ENCODE measurements at regions not wholly inside any gene's neighbourhood (a gene's known extent, or its start where the extent isn't known, plus 50 kb on each side); places are given as distances from the start of the nearest gene placed in this dataset.
"Not testable (repeated sequence)": the region's sequence is repeated elsewhere in the genome, so short reads cannot be mapped to it uniquely, and the experiment has no call there.

- in situ Hi-C loops (cut with MboI; ENCODE audit: low sequenced_read_pairs), result no loop called here
These were observed 819.8 kb upstream of the ID2 start for GRCh38 chr2:7861910-7862702.

DNA sequence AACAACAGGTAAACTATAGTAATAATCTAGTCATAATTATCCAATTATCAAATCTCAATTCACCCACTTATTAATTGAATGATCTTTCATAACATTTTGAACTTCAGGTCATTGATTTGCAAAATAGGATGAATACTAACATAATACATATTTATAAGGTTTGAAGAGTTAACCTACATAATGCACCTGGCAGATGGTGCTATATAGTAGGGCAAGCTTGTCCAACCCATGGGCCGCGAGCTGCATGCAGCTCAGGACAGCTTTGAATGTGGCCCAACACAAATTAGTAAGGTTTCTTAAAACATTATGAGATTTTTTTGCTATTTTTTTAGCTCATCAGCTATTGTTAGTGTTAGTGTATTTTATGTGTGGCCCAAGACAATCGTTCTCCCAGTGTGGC, 815.8 kb upstream of the ID2 start:
- in situ Hi-C loops (cut with MboI; ENCODE audit: low sequenced_read_pairs), result no loop called here

DNA sequence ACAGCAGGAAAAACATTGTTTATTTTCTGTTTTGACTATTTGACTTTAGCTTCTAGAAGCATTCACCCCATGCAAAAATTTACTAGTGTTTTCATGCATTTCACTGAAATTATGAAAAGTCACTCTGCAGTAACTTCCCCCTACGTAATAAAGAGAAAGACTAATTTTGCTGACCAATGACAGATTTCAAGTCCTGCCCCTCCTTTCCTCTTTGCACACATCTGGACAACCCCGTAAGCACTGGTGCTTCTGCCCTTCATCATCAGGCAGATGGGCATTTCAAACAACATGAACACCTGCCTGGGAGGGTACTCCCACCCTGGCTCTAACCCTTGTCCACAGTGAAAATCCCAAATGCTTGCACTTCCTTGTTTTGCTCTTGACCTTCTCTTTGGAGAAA, 815.0 kb upstream of the ID2 start:
- in situ Hi-C loops (cut with MboI; ENCODE audit: low sequenced_read_pairs), result no loop called here

- in situ Hi-C loops (cut with MboI; ENCODE audit: low sequenced_read_pairs), result no loop called here
These were observed 814.0 kb upstream of the ID2 start for GRCh38 chr2:7867867-7868266.

DNA sequence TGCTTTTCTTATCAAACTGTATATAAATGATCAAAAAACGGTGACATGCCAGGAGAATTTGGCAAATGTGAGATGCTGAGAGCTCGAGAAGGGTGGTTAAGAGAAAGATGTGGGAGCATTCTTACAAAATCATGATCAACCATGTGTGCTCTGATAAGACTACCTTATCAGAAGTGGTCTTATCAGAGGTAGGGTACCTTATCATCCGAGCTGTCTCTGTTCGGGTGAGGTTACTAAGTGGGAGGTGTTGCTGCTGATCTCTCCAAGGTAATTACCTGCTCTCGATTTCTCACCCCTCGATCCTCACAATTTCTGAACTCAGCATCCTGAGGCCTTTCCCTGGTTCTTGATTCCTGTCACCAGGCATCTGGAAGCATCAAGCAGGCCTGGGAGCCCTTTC, 813.0 kb upstream of the ID2 start:
- in situ Hi-C loops (cut with MboI; ENCODE audit: low sequenced_read_pairs), result no loop called here

- in situ Hi-C loops (cut with MboI; ENCODE audit: low sequenced_read_pairs), result not testable (repeated sequence)
These were observed 805.4 kb upstream of the ID2 start for GRCh38 chr2:7876445-7876844.

- in situ Hi-C loops (cut with MboI; ENCODE audit: low sequenced_read_pairs), result not testable (repeated sequence)
These were observed 803.6 kb upstream of the ID2 start for GRCh38 chr2:7878266-7878665.

GRCh38 chr2:7878786-7879482, 802.9 kb upstream of the ID2 start:
- in situ Hi-C loops (cut with MboI; ENCODE audit: low sequenced_read_pairs), result no loop called here

DNA sequence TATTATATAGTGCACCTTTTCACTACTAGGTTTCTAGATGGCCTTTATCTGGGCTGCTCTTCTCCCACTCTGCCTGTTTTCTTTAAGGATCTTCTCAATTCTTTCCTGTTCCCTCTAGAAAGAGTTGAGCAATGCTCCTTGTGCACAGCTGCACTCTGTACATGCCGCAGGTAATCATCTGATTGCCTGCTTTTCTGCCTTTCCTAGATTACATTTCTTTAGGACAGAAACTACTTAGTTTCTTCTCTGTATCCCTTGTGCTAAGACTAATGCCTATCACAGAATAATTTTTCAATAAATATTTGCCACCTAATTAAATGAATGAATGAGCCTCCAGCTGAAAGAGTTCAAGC, 802.4 kb upstream of the ID2 start:
- in situ Hi-C loops (cut with MboI; ENCODE audit: low sequenced_read_pairs), result no loop called here

GRCh38 chr2:7880126-7880525, 801.7 kb upstream of the ID2 start:
- in situ Hi-C loops (cut with MboI; ENCODE audit: low sequenced_read_pairs), result no loop called here

DNA sequence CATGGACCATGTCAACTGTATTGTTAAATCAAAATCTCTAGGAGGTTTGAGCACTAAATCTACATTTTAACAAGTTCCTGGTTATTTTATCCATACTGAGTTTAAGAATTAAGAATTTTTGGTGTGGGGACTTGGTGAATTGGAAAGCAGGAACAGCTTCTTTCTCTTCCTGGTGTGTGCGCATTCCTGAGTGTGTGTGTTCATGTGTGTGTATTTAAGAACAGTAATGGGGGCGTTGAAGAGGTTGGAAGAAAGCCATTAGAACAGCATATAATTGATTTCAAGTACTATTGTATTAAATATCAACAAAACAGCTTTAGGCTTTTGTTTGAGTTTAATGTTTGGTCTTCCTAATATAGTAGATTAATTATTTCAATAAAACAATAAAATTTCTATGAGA, 801.3 kb upstream of the ID2 start:
- in situ Hi-C loops (cut with MboI; ENCODE audit: low sequenced_read_pairs), result no loop called here

DNA sequence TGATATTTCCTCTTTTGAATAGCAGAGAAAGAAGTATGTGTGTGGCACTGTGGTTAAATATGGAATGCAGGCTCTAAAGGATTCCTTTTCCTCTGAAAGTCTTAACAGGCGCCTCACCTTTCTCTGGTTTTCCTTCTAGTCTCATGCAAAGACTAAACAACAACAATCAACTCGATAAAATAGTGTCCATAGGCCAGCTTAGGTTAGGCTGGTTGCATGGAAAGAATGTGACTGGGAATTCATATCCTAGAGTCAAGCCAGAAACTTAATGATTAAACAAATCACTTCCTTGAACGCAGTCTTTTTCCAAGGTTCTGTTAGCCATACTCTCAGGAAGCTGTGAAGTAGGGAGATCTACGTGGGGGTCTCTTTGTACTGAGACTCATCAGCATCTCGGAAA, 800.8 kb upstream of the ID2 start:
- in situ Hi-C loops (cut with MboI; ENCODE audit: low sequenced_read_pairs), result no loop called here

- in situ Hi-C loops (cut with MboI; ENCODE audit: low sequenced_read_pairs), result no loop called here
These were observed 800.4 kb upstream of the ID2 start for GRCh38 chr2:7881466-7881865.

- in situ Hi-C loops (cut with MboI; ENCODE audit: low sequenced_read_pairs), result no loop called here
These were observed 799.6 kb upstream of the ID2 start for GRCh38 chr2:7882296-7882695.

DNA sequence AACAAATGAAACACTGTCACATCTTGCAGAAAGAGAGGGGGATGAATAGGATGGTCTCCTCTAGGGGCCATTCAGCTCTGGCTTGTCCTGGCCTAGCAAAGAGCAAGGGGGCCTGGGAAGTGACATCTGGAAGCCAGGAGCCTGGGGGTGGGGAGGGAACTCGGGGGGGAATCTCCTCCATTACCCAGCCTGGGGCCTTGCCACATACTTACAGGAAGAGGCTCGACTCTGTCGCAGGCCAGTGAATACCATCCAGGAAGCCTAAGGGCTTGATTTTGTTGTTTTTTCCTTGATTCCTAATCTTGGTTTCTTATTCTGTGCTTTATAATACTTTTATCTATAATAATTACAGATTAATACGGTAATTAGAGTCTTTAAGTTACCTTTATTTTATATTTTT, 797.5 kb upstream of the ID2 start:
- in situ Hi-C loops (cut with MboI; ENCODE audit: low sequenced_read_pairs), result no loop called here

GRCh38 chr2:7886666-7887065, 795.2 kb upstream of the ID2 start:
- in situ Hi-C loops (cut with MboI; ENCODE audit: low sequenced_read_pairs), result no loop called here

GRCh38 chr2:7887441-7887840, 794.4 kb upstream of the ID2 start:
- in situ Hi-C loops (cut with MboI; ENCODE audit: low sequenced_read_pairs), result no loop called here

- in situ Hi-C loops (cut with MboI; ENCODE audit: low sequenced_read_pairs), result no loop called here
These were observed 793.0 kb upstream of the ID2 start for GRCh38 chr2:7888876-7889275.

DNA sequence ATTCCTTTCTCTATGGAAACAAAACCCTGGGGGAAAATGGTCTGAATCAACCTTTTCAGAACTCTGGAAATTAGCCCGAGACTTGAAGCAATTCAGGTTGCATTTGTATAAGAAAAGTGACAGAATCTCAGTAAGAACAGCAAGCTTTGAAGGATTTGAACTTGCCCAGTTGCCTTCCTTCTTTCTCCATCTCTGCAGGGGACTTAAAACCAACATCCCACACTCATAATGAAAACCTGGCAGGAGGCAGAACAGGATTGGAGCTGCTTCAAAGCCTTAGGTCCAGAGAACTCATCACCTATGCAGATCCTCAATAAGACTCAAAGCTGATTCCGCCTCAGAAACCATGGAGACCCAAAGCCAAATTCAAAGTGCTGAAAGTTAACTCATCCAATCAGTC, 790.5 kb upstream of the ID2 start:
- in situ Hi-C loops (cut with MboI; ENCODE audit: low sequenced_read_pairs), result no loop called here

DNA sequence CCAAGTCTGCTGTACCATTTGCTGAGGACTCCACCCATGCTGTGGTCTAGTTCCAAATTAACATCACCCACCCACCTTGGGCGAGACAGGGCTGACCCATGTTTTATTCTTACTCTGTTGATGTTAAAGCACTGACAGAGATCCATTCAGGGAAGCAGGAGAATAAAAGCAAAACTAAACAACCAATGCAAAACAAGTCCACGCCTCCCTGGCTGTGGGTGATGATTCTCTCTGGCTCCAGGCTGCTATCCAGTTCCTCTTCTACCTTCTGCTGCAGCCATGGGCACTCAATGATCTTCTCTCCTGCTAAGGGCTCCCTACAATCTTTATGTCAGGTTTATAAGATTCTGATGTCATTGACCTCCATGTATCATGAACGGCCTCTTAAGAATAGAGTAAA, 786.6 kb upstream of the ID2 start:
- in situ Hi-C loops (cut with MboI; ENCODE audit: low sequenced_read_pairs), result no loop called here

DNA sequence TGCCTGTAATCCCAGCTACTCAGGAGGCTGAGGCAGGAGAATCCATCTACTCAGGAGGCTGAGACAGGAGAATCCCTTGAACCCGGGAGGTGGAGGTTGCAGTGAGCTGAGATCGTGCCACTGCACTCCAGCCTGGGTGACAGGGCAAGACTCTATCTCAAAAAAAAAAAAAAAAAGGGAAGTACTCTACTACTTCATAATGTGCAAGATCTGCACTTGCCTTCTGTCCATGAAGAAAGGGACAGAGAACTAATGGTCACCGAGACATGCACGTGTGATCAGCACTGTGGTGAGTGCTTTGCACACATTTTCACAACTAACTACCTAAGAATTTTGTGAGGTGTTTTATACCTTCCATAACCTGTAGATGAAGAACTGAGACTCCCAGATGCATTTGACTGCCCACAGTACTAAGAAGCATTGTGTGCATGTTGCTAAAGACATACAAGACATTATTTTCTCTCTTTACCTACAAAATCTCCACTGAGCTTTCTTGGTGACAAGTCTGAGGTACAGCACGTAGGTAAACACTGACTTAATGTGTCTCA, 784.8 kb upstream of the ID2 start:
- in situ Hi-C loops (cut with MboI; ENCODE audit: low sequenced_read_pairs), result no loop called here

- in situ Hi-C loops (cut with MboI; ENCODE audit: low sequenced_read_pairs), result no loop called here
These were observed 782.6 kb upstream of the ID2 start for GRCh38 chr2:7899241-7899640.

Measured in HL-60/S4 treated with phorbol 12-myristate 13-acetate at 8.2 ng/mL for 4 days and 3 days (cell line).